ENCODE measurements at regions not wholly inside any gene's neighbourhood (a gene's known extent, or its start where the extent isn't known, plus 50 kb on each side); places are given as distances from the start of the nearest gene placed in this dataset.

- no peak for TF ChIP-seq CTCF (conservative IDR thresholded peaks at IDR 0.05; ENCODE audit: low read depth, low read length)
- Histone ChIP-seq H2AFZ (ENCODE audit: low read depth) (no peak overlapping the region), H3K27ac (no peak overlapping the region), H3K4me1 (ENCODE audit: low read depth, poor library complexity, severe bottlenecking) (no peaks in the 10 kb centered on the region), H3K36me3 (ENCODE audit: insufficient read depth) (no peaks in the 10 kb centered on the region), H3K9ac (no peak overlapping the region), H3K4me2 (no peak overlapping the region), H3K27me3 (ENCODE audit: insufficient read depth, low read depth) (no peaks in the 10 kb centered on the region), H4K20me1 (ENCODE audit: insufficient read depth) (no peaks in the 10 kb centered on the region), H3K79me2 (ENCODE audit: insufficient read depth, low read depth) (no peaks in the 10 kb centered on the region), H3K4me3 (IDR thresholded peaks at IDR 0.05; ENCODE audit: insufficient read depth, low read depth, low read length) (no peak overlapping the region)
Observed at GRCh38 chr18:45403341-45404049, 211.8 kb upstream of the SLC14A2 start.

GRCh38 chr18:45408218-45408617 is 207.1 kb upstream of the SLC14A2 start:
- H3K9ac ChIP-seq: no peak overlapping the region
- no peaks in the 10 kb centered on the region for H3K27me3 ChIP-seq (ENCODE audit: insufficient read depth, low read depth)
- H3K4me2 ChIP-seq: no peak overlapping the region
- no peak overlapping the region for H3K27ac ChIP-seq
- no peak overlapping the region for H2AFZ ChIP-seq (ENCODE audit: low read depth)
- H3K36me3 ChIP-seq (ENCODE audit: insufficient read depth): no peaks in the 10 kb centered on the region
- H3K79me2 ChIP-seq (ENCODE audit: insufficient read depth, low read depth): no peaks in the 10 kb centered on the region
- no peak overlapping the region for H3K4me3 ChIP-seq (IDR thresholded peaks at IDR 0.05; ENCODE audit: insufficient read depth, low read depth, low read length)
- TF ChIP-seq CTCF (conservative IDR thresholded peaks at IDR 0.05; ENCODE audit: low read depth, low read length): no peak
- H3K4me1 ChIP-seq (ENCODE audit: low read depth, poor library complexity, severe bottlenecking): no peaks in the 10 kb centered on the region
- H4K20me1 ChIP-seq (ENCODE audit: insufficient read depth): no peaks in the 10 kb centered on the region

GRCh38 chr18:45409971-45410370 is 205.3 kb upstream of the SLC14A2 start:
- H3K9ac ChIP-seq: no peak overlapping the region
- H4K20me1 ChIP-seq (ENCODE audit: insufficient read depth): no peaks in the 10 kb centered on the region
- H3K4me2 ChIP-seq: no peak overlapping the region
- no peaks in the 10 kb centered on the region for H3K79me2 ChIP-seq (ENCODE audit: insufficient read depth, low read depth)
- no peak overlapping the region for H3K4me3 ChIP-seq (IDR thresholded peaks at IDR 0.05; ENCODE audit: insufficient read depth, low read depth, low read length)
- no peak for TF ChIP-seq CTCF (conservative IDR thresholded peaks at IDR 0.05; ENCODE audit: low read depth, low read length)
- H3K27ac ChIP-seq: no peak overlapping the region
- H3K36me3 ChIP-seq (ENCODE audit: insufficient read depth): no peaks in the 10 kb centered on the region
- no peak overlapping the region for H2AFZ ChIP-seq (ENCODE audit: low read depth)
- H3K4me1 ChIP-seq (ENCODE audit: low read depth, poor library complexity, severe bottlenecking): no peaks in the 10 kb centered on the region
- H3K27me3 ChIP-seq (ENCODE audit: insufficient read depth, low read depth): no peaks in the 10 kb centered on the region

- Histone ChIP-seq H4K20me1 (ENCODE audit: insufficient read depth) (no peaks in the 10 kb centered on the region), H2AFZ (ENCODE audit: low read depth) (no peak overlapping the region), H3K4me3 (IDR thresholded peaks at IDR 0.05; ENCODE audit: insufficient read depth, low read depth, low read length) (no peak overlapping the region), H3K36me3 (ENCODE audit: insufficient read depth) (no peaks in the 10 kb centered on the region), H3K4me2 (no peak overlapping the region), H3K27ac (no peak overlapping the region), H3K9ac (no peak overlapping the region), H3K4me1 (ENCODE audit: low read depth, poor library complexity, severe bottlenecking) (no peaks in the 10 kb centered on the region), H3K79me2 (ENCODE audit: insufficient read depth, low read depth) (no peaks in the 10 kb centered on the region), H3K27me3 (ENCODE audit: insufficient read depth, low read depth) (no peaks in the 10 kb centered on the region)
- TF ChIP-seq CTCF (conservative IDR thresholded peaks at IDR 0.05; ENCODE audit: low read depth, low read length): no peak
Observed at GRCh38 chr18:45412577-45412976, 202.7 kb upstream of the SLC14A2 start.

Data from KMS-11 (cell line).